NCI-H526 (cell line): ENCODE measurements at regions not wholly inside any gene's neighbourhood (a gene's known extent, or its start where the extent isn't known, plus 50 kb on each side); places are given as distances from the start of the nearest gene placed in this dataset.
"Not testable (repeated sequence)": the region's sequence is repeated elsewhere in the genome, so short reads cannot be mapped to it uniquely, and the experiment has no call there.

Experiments used
- DNase-seq, 2 experiments: peaks; one replicate each; lab custom pipeline; 2025; lab: John Stamatoyannopoulos, UW

- no peak for DNase-seq
Observed at GRCh38 chr6:166806217-166806838, 150.0 kb downstream of the RNASET2 start.

DNA sequence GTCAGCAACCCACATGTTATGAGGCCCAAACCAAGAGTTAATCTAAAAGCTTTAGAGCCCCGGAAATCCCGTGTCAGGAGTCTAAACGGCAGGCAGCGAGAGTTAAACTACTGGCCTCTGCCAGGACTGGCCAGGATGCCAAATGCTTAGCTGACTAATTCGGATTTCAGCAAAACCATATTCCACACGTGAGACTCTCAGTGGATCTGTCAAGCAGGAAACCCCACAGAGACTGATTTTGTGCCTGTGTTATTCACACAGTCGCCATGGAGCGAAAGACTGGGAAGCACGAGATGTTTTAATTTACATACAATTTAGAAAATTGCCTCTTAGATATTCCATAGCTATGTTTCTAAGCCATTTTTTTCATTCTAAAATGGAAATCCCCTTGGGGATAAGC, 152.9 kb downstream of the RNASET2 start:
- DNase-seq: no peak

DNA sequence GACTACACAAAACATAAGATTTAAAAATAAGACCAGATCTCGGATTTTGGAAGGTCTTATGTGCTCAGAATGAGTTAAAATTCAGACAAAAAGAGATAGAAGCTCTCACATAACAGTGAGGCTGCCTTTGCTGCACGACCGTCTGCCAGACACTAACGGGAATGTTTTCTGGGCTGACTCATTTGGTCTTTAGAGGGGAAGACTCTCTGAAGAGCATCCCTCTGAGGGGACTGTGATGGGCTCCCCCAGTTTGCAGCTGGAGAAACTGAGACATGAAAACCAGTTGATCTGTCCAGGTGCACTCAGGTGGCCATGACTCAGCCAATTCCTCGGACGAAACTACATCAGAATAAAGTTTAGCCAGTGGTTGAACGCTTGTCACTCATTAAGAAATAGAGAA, 153.9 kb downstream of the RNASET2 start:
- no peak for DNase-seq

- DNase-seq: no peak
Observed at GRCh38 chr6:166800137-166800536, 156.2 kb downstream of the RNASET2 start.

DNA sequence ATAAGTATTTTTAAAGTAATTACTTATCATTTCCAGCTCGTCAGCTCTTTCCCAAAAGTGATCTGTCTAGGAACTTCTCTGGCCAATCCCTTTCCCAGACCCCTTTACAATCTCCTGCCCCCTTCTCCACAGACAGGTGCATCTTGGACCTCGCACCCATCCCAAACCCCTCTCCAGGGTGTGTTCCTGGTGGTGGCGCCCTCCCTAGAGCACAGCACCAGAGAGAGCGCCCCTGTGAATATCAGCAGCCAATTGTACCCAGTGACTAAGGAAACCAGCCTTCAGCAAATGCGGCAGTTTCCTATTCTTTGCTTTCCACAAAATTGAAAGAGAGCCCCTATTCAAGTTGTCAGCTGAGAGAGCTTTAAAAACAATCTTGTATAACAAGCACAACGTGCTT, 157.7 kb downstream of the RNASET2 start:
- no peak for DNase-seq

DNA sequence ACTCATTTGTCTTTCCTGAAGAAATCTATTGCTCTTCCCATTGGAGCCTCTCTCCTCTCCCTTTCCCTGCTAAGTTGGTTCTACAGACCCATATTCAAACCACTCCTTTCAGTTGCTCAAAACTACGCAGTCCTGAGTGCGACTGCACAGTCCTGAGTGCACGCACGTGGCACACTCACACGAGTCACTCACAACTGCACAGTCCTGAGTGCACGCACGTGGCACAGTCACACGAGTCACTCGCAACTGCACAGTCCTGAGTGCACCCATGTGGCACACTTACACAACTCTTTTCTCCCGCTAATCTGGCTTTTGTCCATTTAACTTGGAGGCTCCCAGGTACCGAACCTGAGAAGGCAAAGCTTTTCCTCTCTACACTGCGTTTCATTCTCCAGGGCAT, 159.7 kb downstream of the RNASET2 start:
- no peak for DNase-seq

DNA sequence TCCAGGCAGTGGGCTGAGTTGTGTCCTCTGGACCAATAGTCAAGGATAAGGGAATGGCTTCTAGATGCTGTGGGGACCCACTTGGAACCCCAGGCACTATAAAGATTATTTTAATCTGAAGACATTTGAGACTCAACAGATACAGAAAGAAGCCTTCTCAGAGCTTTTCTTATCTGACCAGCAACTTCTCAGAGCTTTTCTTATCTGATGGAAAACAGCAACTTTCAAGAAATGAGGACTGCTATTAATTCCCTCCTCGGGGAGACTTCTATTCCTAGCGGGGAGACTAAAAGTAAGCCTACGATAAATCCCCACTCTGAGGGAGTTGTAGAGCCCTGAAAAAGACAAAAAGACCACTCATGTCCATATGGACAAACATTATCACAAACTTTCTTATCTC, 160.5 kb downstream of the RNASET2 start:
- DNase-seq: no peak

GRCh38 chr6:166790808-166791207, 163.8 kb upstream of the RPS6KA2 start:
- DNase-seq: not testable (repeated sequence)

DNA sequence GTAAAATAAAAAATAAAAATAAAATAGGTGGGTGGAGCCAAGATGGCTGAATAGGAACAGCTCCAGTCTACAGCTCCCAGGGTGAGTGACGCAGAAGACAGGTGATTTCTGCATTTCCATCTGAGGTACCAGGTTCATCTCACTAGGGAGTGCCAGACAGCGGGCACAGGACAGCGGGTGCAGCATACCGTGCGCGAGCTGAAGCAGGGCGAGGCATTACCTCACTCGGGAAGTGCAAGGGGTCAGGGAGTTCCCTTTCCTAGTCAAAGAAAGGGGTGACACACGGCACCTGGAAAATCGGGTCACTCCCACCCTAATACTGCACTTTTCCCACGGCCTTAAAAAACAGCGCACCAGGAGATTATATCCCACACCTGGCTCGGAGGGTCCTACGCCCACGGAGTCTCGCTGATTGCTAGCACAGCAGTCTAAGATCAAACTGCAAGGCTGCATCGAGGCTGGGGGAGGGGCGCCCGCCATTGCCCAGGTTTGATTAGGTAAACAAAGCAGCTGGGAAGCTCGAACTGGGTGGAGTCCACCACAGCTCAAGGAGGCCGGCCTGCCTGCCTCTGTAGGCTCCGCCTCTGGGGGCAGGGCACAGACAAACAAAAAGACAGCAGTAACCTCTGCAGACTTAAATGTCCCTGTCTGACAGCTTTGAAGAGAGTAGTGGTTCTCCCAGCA, 161.9 kb upstream of the RPS6KA2 start:
- peak; percentile 26 to 52 for DNase-seq

DNA sequence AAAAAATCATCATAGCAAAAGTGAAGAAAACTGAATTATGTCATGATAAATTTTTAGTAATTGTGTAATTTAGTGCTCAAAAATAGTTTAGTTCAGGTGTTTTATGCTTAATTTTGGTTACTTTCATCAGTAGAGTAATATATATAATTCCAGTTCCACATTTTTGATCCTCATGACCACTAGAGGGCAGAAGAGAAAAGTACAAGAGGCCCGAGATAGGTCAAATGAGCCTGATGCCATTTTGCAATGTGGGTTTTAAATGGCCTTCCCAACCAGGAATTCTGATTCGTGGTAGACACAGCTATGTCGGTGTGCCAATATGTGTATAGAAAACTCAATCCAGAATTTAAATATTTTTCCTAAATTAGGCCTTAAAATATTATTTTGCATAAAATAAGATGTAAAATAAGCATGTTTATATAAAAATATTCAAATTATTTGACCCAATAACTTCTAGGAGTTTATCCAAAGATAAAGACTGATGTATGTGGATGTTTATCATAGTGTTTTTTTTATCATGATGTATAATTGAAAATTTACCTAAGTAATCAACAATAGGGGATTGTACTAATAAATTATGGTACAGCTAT, 159.7 kb upstream of the RPS6KA2 start:
- DNase-seq: peak; percentile 56 to 88

GRCh38 chr6:166785131-166785530, 158.1 kb upstream of the RPS6KA2 start:
- DNase-seq: no peak

- DNase-seq: no peak
Observed at GRCh38 chr6:166784691-166785090, 157.6 kb upstream of the RPS6KA2 start.

DNA sequence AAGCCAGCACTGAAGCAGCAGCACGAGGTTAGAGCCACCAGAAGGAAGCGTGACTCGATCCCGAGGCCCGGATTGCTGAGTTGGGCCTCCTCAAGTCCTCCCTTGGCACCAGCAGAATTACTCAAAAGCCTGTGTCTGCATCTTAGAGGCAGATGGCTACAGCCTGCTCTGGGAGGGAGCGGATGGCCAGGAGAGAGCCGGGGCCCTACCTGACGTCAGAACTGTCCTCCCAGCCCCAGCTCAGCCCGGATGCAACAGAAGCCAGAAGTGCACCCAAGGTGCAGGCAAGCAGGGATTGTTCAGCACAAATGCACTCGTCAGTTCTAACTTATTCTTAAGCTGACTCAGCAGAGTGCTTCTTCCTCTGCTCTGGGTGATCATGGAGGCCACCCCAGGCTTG, 155.5 kb upstream of the RPS6KA2 start:
- no peak for DNase-seq

GRCh38 chr6:166781331-166781730, 154.3 kb upstream of the RPS6KA2 start:
- DNase-seq: no peak

DNA sequence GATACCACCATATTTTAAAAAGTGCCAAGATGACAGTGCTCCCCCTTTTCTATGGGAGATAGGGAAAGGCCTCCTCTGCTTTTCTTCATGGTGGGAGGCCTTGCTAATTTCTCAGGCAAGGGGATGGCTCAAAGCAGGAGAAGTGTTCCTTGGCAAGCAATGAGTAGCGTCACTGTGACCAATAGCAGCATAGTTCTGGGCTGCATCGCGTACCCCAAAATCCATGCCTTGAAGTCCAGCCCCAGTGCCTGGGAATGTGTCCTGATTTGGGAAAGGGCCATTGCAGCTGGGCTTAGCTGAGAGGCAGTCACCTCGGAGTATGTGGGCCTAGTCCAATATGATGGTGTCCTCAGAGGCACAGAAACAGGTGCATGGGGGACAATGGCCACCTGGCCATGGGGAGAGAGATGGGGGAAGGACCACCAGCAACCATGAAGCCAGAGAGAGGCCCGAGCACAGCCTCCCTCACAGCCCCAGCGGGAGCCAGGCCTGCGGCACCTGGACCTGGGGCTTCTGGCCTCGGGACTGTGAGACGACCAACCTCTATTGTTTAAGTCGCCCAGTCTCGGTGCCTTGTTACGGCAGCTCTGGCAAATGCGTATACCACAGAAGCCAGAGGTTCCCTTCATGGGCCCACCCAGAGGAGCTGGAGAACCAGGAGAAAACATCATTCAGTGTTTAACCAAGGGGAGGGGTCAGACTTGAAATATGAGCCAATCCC, 153.1 kb upstream of the RPS6KA2 start:
- no peak for DNase-seq

GRCh38 chr6:166779381-166779780, 152.3 kb upstream of the RPS6KA2 start:
- DNase-seq: no peak

DNA sequence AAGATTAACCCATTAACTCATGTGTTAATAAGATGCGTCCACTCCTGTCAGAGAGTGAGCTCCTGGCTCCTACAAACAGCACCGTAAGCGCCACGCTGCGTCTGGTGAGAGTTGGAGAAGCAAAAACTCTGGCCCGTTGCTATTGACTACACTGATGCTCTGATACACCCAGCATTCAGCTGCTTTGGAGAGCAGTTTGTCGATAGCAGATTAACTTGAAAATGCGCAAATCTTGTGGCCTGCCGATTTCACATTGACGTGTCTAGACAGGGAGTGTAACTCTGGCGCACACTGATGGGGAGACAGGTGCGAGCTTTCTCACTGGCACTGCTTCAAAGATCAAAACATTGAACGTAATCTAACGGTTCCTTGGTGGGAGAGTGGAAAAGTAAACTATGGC, 151.7 kb upstream of the RPS6KA2 start:
- no peak for DNase-seq

DNA sequence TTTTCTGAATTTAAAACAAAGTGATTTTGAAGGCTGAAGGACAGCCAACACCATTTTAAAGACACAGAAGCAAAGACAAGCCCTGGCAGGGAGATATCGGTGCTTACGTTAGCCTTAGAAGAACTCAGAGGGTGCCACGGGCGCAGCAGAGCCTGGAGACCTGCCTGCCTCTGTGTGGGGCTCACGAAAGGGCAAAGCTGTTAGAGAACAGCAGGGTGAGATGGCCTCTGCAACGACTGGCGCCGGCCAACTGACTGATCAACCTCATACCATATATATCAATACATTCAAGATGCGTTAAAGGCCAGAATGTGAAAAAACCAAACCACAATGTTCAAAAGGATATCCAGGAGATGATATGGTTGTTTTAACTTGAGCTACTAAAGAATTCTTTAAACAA, 151.0 kb upstream of the RPS6KA2 start:
- no peak for DNase-seq

- no peak for DNase-seq
Observed at GRCh38 chr6:166777096-166777630, 150.1 kb upstream of the RPS6KA2 start.

GRCh38 chr6:166776571-166776970, 149.5 kb upstream of the RPS6KA2 start:
- no peak for DNase-seq

DNA sequence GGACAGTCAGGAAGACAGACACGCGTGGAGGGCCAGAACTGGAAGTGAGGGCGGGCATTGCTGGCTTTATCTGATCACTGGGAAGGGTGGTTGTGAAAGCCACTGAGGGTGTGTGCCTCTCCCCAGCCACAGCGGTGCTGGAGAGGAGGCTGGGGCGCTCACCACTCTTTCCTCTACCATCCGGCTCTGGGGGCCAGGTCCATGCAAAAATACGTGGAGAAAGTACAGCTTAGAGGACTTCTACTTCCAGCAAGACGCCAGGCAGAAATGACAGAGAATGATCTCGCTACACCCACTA, 148.8 kb upstream of the RPS6KA2 start:
- no peak for DNase-seq

- DNase-seq: peak; percentile 36 to 79
Observed at GRCh38 chr6:166775180-166775922, 148.3 kb upstream of the RPS6KA2 start.
